ENCODE measurements at regions not wholly inside any gene's neighbourhood (a gene's known extent, or its start where the extent isn't known, plus 50 kb on each side); places are given as distances from the start of the nearest gene placed in this dataset.

DNA sequence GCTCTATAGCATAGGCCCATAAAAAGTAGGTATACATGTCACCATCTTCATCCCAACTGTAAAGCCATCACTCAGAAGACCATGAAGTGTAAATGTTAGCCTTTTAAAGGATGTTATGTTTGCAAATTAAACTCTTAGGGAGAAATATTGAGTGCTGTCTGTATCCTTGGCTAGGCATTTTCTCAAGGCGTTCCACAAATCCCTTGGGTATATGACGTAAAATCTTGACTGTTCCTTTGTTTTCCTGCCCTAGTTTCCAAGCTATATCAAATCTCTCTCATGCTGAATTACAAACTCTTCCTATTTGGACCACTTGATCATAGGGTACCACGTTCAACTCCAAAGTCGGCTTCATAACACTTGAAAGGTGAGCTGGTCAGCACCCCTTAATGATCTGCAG lies 486.2 kb downstream of the HDGFL1 start:
- intact Hi-C loops (cut with DNase I; ENCODE audit: low total_unique reads) = no loop called here
- no peaks in the 10 kb centered on the region for H3K4me1 ChIP-seq
- 82 to 93% (median 90%) methylated on average over 4 of the region's 4 CpGs for WGBS, 5 donors
- H3K27ac ChIP-seq = no peak overlapping the region
- H3K27me3 ChIP-seq = no peaks in the 10 kb centered on the region
- H3K4me3 ChIP-seq = no peak overlapping the region
- DNase-seq = no peak
- TF ChIP-seq, protein P1, sequence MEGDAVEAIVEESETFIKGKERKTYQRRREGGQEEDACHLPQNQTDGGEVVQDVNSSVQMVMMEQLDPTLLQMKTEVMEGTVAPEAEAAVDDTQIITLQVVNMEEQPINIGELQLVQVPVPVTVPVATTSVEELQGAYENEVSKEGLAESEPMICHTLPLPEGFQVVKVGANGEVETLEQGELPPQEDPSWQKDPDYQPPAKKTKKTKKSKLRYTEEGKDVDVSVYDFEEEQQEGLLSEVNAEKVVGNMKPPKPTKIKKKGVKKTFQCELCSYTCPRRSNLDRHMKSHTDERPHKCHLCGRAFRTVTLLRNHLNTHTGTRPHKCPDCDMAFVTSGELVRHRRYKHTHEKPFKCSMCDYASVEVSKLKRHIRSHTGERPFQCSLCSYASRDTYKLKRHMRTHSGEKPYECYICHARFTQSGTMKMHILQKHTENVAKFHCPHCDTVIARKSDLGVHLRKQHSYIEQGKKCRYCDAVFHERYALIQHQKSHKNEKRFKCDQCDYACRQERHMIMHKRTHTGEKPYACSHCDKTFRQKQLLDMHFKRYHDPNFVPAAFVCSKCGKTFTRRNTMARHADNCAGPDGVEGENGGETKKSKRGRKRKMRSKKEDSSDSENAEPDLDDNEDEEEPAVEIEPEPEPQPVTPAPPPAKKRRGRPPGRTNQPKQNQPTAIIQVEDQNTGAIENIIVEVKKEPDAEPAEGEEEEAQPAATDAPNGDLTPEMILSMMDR (IDR thresholded peaks at IDR 0.05) = no peak
- no peak for TF ChIP-seq POLR2A (IDR thresholded peaks at IDR 0.05)
- no peak for TF ChIP-seq EP300 (IDR thresholded peaks at IDR 0.05)
- TF ChIP-seq POLR2AphosphoS5 (IDR thresholded peaks at IDR 0.05) = no peak
- H3K36me3 ChIP-seq = no peaks in the 10 kb centered on the region
- peaks cover 0 to 20% (median 4%) of the 10 kb centered on the region in 4 donors for H3K9me3 ChIP-seq

DNA sequence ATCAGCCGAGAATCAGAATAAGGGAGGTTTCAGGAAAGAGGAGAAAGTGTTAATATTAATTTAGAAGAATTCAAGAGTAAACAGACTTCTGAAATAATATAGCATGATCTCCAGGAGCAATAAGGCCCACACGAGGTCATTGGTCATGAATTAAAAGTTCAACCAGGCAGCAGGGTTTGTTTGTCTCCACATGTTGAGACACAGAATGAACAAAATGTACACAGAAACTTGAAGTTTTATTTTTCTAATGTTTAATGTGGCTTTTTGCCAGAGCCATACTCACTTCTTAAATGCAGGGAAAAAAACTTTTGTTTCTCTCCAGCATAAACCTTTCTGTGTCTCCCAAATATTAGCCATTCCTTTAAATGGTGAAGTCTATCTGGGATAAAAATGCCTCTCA lies 504.5 kb downstream of the HDGFL1 start:
- intact Hi-C loops (cut with DNase I; ENCODE audit: low total_unique reads) = no loop called here
- H3K9me3 ChIP-seq = peaks cover 0 to 9% (median 3%) of the 10 kb centered on the region in 4 donors
- H3K4me3 ChIP-seq = no peak overlapping the region
- peak in 1 of 2 donors; percentile 15 for DNase-seq
- no peaks in the 10 kb centered on the region for H3K27me3 ChIP-seq
- no peak overlapping the region for H3K27ac ChIP-seq
- H3K36me3 ChIP-seq = no peaks in the 10 kb centered on the region
- H3K4me1 ChIP-seq = no peaks in the 10 kb centered on the region
- 30 to 40% (median 34%) methylated on average over 2 of the region's 2 CpGs for WGBS, 5 donors
- no peak for TF ChIP-seq EP300 (IDR thresholded peaks at IDR 0.05)
- TF ChIP-seq POLR2AphosphoS5 (IDR thresholded peaks at IDR 0.05) = no peak

DNA sequence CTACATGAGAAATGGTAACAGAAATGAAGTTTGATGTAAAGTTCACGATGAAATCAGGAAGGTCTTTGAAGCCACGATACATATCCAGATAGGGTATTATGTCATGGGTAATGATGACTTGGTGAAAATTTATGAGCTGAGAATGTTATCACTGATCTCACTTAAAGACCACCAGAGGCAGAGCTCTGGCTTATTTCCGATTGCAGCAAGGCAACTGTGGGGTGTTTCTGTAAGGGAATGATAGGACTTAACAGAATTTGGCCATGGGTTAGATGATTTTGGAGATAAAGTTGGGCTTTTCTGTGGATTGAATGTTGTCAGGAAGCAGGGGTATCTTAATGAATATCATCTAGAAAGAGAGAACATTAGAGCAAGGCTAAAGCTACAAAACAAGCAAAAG lies 508.4 kb downstream of the HDGFL1 start:
- intact Hi-C loops (cut with DNase I; ENCODE audit: low total_unique reads) = no loop called here
- Histone ChIP-seq H3K36me3 (no peaks in the 10 kb centered on the region), H3K4me3 (no peak overlapping the region), H3K4me1 (no peaks in the 10 kb centered on the region), H3K27me3 (no peaks in the 10 kb centered on the region), H3K27ac (no peak overlapping the region), H3K9me3 (peaks cover 0 to 7% (median 0%) of the 10 kb centered on the region in 4 donors)
- WGBS, 5 donors = 85 to 90% (median 88%) methylated on average over 3 of the region's 3 CpGs
- TF ChIP-seq POLR2A (IDR thresholded peaks at IDR 0.05) (no peak), EP300 (IDR thresholded peaks at IDR 0.05) (no peak), POLR2AphosphoS5 (IDR thresholded peaks at IDR 0.05) (no peak)
- TF ChIP-seq, protein P1 (IDR thresholded peaks at IDR 0.05) = no peak
- DNase-seq = no peak

DNA sequence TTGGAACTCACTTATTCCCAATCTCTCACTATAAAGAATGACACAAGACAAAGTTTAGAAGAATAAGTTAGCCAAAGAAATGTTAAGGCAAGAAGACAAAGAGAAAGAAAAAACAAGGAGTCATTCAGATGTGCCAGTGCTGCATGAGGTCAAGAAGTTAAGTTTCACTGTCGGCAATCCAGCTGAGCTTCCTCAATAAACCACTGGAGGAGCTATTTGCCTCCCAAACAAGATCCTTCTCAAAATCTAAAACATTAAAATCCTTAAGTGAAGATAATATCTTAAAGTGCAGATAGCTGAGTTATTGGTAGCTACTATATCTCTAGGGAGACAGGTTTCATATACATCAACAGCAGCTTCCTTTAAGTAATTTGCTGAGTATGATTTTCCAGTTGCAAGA lies 512.3 kb downstream of the HDGFL1 start:
- Histone ChIP-seq H3K4me1 (no peaks in the 10 kb centered on the region), H3K4me3 (no peak overlapping the region), H3K27ac (no peak overlapping the region), H3K36me3 (no peaks in the 10 kb centered on the region), H3K9me3 (no peaks in the 10 kb centered on the region), H3K27me3 (no peaks in the 10 kb centered on the region)
- DNase-seq = no peak
- 68 to 83% (median 77%) methylated on average over 1 of the region's 1 CpG for WGBS, 5 donors
- intact Hi-C loops (cut with DNase I; ENCODE audit: low total_unique reads) = no loop called here
- TF ChIP-seq POLR2AphosphoS5 (IDR thresholded peaks at IDR 0.05) (no peak), POLR2A (IDR thresholded peaks at IDR 0.05) (no peak), EP300 (IDR thresholded peaks at IDR 0.05) (no peak)
- TF ChIP-seq, protein P1 (IDR thresholded peaks at IDR 0.05) = no peak

DNA sequence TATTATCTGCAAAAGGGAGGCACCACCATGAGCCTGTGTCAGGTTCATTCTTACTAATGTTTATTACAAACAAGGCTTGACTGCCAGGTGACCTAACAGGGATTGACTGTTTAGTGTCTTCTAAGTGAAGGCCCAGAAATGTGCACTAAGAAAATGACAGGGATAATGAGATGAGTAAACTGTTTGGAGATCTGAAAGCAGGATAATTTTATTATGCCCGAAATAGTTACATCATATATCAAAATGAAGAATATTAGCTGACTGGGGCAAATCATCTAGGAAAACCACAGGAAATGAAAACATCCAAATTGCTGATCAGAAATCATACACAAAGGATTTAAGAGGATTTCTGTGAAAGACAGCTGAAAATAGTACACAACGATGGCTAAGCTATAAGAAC lies 516.7 kb downstream of the HDGFL1 start:
- peak in 1 of 2 donors; percentile 9 for DNase-seq
- Histone ChIP-seq H3K4me3 (no peak overlapping the region), H3K4me1 (no peaks in the 10 kb centered on the region), H3K27me3 (no peaks in the 10 kb centered on the region), H3K27ac (no peak overlapping the region), H3K36me3 (no peaks in the 10 kb centered on the region), H3K9me3 (no peaks in the 10 kb centered on the region)
- intact Hi-C loops (cut with DNase I; ENCODE audit: low total_unique reads) = no loop called here
- WGBS, 5 donors = 56 to 71% (median 66%) methylated on average over 2 of the region's 2 CpGs
- TF ChIP-seq, protein P1 (IDR thresholded peaks at IDR 0.05) = no peak
- TF ChIP-seq EP300 (IDR thresholded peaks at IDR 0.05) = no peak
- no peak for TF ChIP-seq POLR2A (IDR thresholded peaks at IDR 0.05)
- TF ChIP-seq POLR2AphosphoS5 (IDR thresholded peaks at IDR 0.05) = no peak

Measured in stomach (tissue), 8 donors.